ENCODE measurements at regions not wholly inside any gene's neighbourhood (a gene's known extent, or its start where the extent isn't known, plus 50 kb on each side); places are given as distances from the start of the nearest gene placed in this dataset.

- TF ChIP-seq CTCF (IDR thresholded peaks at IDR 0.05; ENCODE audit: low read depth, low read length, missing control alignments): no peak
- H3K4me3 ChIP-seq (replicated peaks; ENCODE audit: low read depth, low read length): no peak overlapping the region
- no peak for DNase-seq (ENCODE audit: extremely low read depth, low read depth)
Measured at GRCh38 chr2:767440-767839, 90.2 kb upstream of the TMEM18 start.

GRCh38 chr2:766255-766654, 89.0 kb upstream of the TMEM18 start:
- H3K4me3 ChIP-seq (replicated peaks; ENCODE audit: low read depth, low read length): no peak overlapping the region
- DNase-seq (ENCODE audit: extremely low read depth, low read depth): no peak
- TF ChIP-seq CTCF (IDR thresholded peaks at IDR 0.05; ENCODE audit: low read depth, low read length, missing control alignments): no peak

GRCh38 chr2:765369-765768, 88.2 kb upstream of the TMEM18 start:
- TF ChIP-seq CTCF (IDR thresholded peaks at IDR 0.05; ENCODE audit: low read depth, low read length, missing control alignments): no peak
- no peak overlapping the region for H3K4me3 ChIP-seq (replicated peaks; ENCODE audit: low read depth, low read length)
- DNase-seq (ENCODE audit: extremely low read depth, low read depth): no peak

GRCh38 chr2:763766-764525, 86.7 kb upstream of the TMEM18 start:
- no peak for DNase-seq (ENCODE audit: extremely low read depth, low read depth)

GRCh38 chr2:762646-763045, 85.4 kb upstream of the TMEM18 start:
- DNase-seq (ENCODE audit: extremely low read depth, low read depth): no peak
- no peak overlapping the region for H3K4me3 ChIP-seq (replicated peaks; ENCODE audit: low read depth, low read length)
- no peak for TF ChIP-seq CTCF (IDR thresholded peaks at IDR 0.05; ENCODE audit: low read depth, low read length, missing control alignments)

More at GRCh38 chr2:763766-764525, 86.7 kb upstream of the TMEM18 start:
- no peak overlapping the region for H3K4me3 ChIP-seq (replicated peaks; ENCODE audit: low read depth, low read length)
- TF ChIP-seq CTCF (IDR thresholded peaks at IDR 0.05; ENCODE audit: low read depth, low read length, missing control alignments): no peak

GRCh38 chr2:761384-761783, 84.2 kb upstream of the TMEM18 start:
- no peak for DNase-seq (ENCODE audit: extremely low read depth, low read depth)
- no peak overlapping the region for H3K4me3 ChIP-seq (replicated peaks; ENCODE audit: low read depth, low read length)
- TF ChIP-seq CTCF (IDR thresholded peaks at IDR 0.05; ENCODE audit: low read depth, low read length, missing control alignments): no peak

- DNase-seq (ENCODE audit: extremely low read depth, low read depth): no peak
- no peak overlapping the region for H3K4me3 ChIP-seq (replicated peaks; ENCODE audit: low read depth, low read length)
- TF ChIP-seq CTCF (IDR thresholded peaks at IDR 0.05; ENCODE audit: low read depth, low read length, missing control alignments): no peak
Measured at GRCh38 chr2:760001-760400, 82.8 kb upstream of the TMEM18 start.
